DMS 273 treated with DMSO at 0.1 percent for 48 hours (cell line): ENCODE measurements at regions not wholly inside any gene's neighbourhood (a gene's known extent, or its start where the extent isn't known, plus 50 kb on each side); places are given as distances from the start of the nearest gene placed in this dataset.

Experiments
- DNase-seq: peaks from one replicate; lab custom pipeline; 2025; lab: John Stamatoyannopoulos, UW

- DNase-seq: no peak
These were observed 93.9 kb downstream of the SNX18 start for GRCh38 chr5:54611290-54611951.

- no peak for DNase-seq
These were observed 92.8 kb downstream of the SNX18 start for GRCh38 chr5:54610197-54610944.

- no peak for DNase-seq
These were observed 91.0 kb downstream of the SNX18 start for GRCh38 chr5:54608423-54609085.

DNA sequence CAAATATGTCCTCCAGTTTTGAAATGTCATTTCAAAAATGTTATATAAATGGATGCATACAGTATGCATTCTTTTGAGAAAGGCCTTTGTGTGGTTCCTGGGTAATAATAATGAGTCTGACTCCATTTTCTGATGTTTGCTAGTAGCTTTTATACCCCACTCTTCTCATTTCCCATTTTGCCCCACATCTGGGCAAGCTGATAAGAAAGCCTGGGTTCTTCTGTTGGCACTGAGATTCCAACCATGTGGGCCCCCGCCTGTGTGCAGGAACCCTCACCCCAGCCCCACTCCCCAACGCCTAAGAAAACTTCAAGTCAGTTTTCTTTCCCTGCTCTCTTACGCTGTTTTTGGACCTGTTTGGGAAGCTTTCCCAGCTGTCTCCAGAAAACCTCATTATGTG is 89.4 kb downstream of the SNX18 start:
- DNase-seq: no peak

- DNase-seq: no peak
These were observed 85.8 kb downstream of the SNX18 start for GRCh38 chr5:54603372-54603771.

GRCh38 chr5:54602475-54602874 is 84.9 kb downstream of the SNX18 start:
- no peak for DNase-seq

DNA sequence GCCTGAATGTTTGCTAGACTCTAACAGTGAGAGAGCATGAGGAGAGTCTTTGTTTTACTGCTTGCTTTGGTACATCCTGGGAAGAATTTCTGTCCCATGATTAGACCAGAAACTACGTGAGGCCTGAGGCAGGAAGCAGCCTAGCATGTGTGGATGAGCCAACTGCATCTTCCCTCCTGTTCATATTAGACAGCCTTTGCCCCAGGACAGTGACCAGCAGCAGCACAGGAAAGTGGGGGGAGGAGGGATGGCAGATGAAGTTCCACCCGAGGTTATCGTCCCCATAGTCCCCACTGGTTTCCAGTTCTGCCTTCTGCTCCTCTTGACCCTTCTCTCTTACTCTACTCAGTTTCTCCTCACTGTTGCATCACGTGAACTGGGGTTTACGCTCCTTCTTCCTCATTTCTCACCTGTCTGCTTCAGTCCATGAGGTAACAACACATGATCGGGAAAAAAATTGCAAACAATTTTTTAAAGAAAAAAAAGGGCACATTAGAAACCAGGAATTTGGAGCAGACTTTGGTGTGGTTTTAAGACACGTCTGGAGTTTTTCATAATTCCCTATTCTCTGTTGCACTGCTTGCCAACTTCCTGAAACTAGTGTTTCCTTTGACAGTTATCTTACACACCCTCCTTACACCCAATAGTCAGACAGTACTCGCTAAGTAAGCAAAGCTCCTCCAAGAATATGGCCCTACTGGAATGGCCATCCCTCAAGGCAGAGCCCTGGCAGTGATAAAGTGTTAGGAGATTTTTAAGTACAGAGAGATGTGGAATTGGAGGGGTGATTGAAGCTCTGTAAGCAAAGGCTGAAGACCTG is 84.1 kb downstream of the SNX18 start:
- no peak for DNase-seq
